Adrenal gland (tissue), 9 donors: ENCODE measurements at regions not wholly inside any gene's neighbourhood (a gene's known extent, or its start where the extent isn't known, plus 50 kb on each side); places are given as distances from the start of the nearest gene placed in this dataset.
"Not testable (repeated sequence)": the region's sequence is repeated elsewhere in the genome, so short reads cannot be mapped to it uniquely, and the experiment has no call there.

ENCODE experiments used
- DNase-seq, 7 donors: peaks; one replicate each; pipeline ENCODE4 v3.0.0-alpha.2; 2019 to 2020
- H3K27ac ChIP-seq, 5 donors: fragments of 200-600 bp; sonication (generic) in 4 of 5; 1 replicate in 3 of 5; 2 replicates in 2 of 5; pipeline versions ENCODE4 v1.5.1 to v1.8.0; 2016 to 2020; ENCODE audit warnings: mild to moderate bottlenecking in 1 of 5
- H3K27me3 ChIP-seq: fragments of 200-600 bp; 2 replicates; pipeline ENCODE4 v1.8.0; 2021
- H3K36me3 ChIP-seq, 2 donors: fragments of 200-600 bp; replicated peaks in 1 of 2; 1 replicate in 1 of 2; 2 replicates in 1 of 2; pipeline versions ENCODE4 v1.5.1 to v1.8.0; 2018 to 2022
- H3K4me1 ChIP-seq, 2 donors: fragments of 200-600 bp; replicated peaks in 1 of 2; 1 replicate in 1 of 2; 2 replicates in 1 of 2; pipeline versions ENCODE4 v1.5.1 to v1.8.0; 2018 to 2021
- H3K4me3 ChIP-seq, 4 donors: fragments of 200-600 bp; sonication (generic) in 3 of 4; one replicate each; pipeline ENCODE4 v1.5.1; 2016 to 2018
- H3K9me3 ChIP-seq, 3 donors: fragments of 200-600 bp; sonication (generic) in 1 of 3; replicated peaks in 1 of 3; 1 replicate in 2 of 3; 2 replicates in 1 of 3; pipeline versions ENCODE4 v1.5.1 to v1.8.0; 2016 to 2021
- CTCF ChIP-seq, 6 experiments: fragments of 450-650 bp in 4 of 6; fragments of 200-600 bp in 2 of 6; sonication (generic) in 1 of 6; IDR thresholded peaks; 1 replicate in 5 of 6; 2 replicates in 1 of 6; pipeline versions ENCODE4 v1.5.1 to v1.8.0; 2016 to 2021; ENCODE audit warnings: antibody characterized with exemption in 6 of 6, mild to moderate bottlenecking in 2 of 6, moderate library complexity in 1 of 6
- POLR2A ChIP-seq, 2 donors: fragments of 450-650 bp; IDR thresholded peaks; one replicate each; pipeline ENCODE4 v1.6.1; 2017; ENCODE audit warnings: antibody characterized with exemption in 2 of 2, mild to moderate bottlenecking in 2 of 2, moderate library complexity in 1 of 2
- WGBS, 4 donors: extraction: QIAGEN DNeasy Blood & Tissue Kit in 2 of 4; methylation state at CpG; one replicate each; pipeline versions ENCODE4 v1.1.5 to v1.1.7; 2013 to 2017; 5-methylcytosine and 5-hydroxymethylcytosine counted together
- intact Hi-C, 2 donors: fragments of 100-400 bp; cut with DNase I; formaldehyde crosslinking; loops; one replicate each; pipeline versions ENCODE4 v1.14.1 to v1.15.0; 2022 to 2023
- donor health status: healthy with polysubstance abuse.
- donor health status: Bipolar disorder and iron deficiency.
- donor health status: DM: yes; HTN: yes; CAD: no.
- donor health status: DM: no; HTN: no; CAD: no.
- donor health status: DM: no; HTN: no; CAD: no.

GRCh38 chr7:136104269-136104603 lies 127.1 kb upstream of the MTPN start:
- intact Hi-C loops = no loop called here
- WGBS, 4 donors = 65 to 75% (median 69%) methylated on average over 2 of the region's 2 CpGs
- H3K4me1 ChIP-seq = no peaks in the 10 kb centered on the region

GRCh38 chr7:136103545-136104268 lies 126.5 kb upstream of the MTPN start:
- DNase-seq = no peak
- no peak for TF ChIP-seq POLR2A (IDR thresholded peaks at IDR 0.05)
- no peak for TF ChIP-seq CTCF (IDR thresholded peaks at IDR 0.05)
- no peaks in the 10 kb centered on the region for H3K36me3 ChIP-seq
- intact Hi-C loops = no loop called here
- H3K4me1 ChIP-seq = no peaks in the 10 kb centered on the region
- no peaks in the 10 kb centered on the region for H3K27me3 ChIP-seq
- WGBS, 4 donors = 71 to 98% (median 80%) methylated on average over 2 of the region's 2 CpGs
- H3K9me3 ChIP-seq = no peaks in the 10 kb centered on the region
- H3K27ac ChIP-seq = no peak overlapping the region
- H3K4me3 ChIP-seq = no peak overlapping the region

More at GRCh38 chr7:136104269-136104603, 127.1 kb upstream of the MTPN start:
- TF ChIP-seq POLR2A (IDR thresholded peaks at IDR 0.05) (no peak), CTCF (IDR thresholded peaks at IDR 0.05) (no peak)
- Histone ChIP-seq H3K9me3 (no peaks in the 10 kb centered on the region), H3K36me3 (no peaks in the 10 kb centered on the region), H3K4me3 (no peak overlapping the region), H3K27ac (no peak overlapping the region), H3K27me3 (no peaks in the 10 kb centered on the region)
- DNase-seq = no peak

- Histone ChIP-seq H3K9me3 (no peaks in the 10 kb centered on the region), H3K4me1 (no peaks in the 10 kb centered on the region), H3K4me3 (no peak overlapping the region), H3K27me3 (no peaks in the 10 kb centered on the region), H3K36me3 (no peaks in the 10 kb centered on the region), H3K27ac (no peak overlapping the region)
- TF ChIP-seq POLR2A (IDR thresholded peaks at IDR 0.05) (no peak), CTCF (IDR thresholded peaks at IDR 0.05) (no peak)
- intact Hi-C loops = no loop called here
- DNase-seq = no peak
Observed at GRCh38 chr7:136102881-136103280, 125.7 kb upstream of the MTPN start.

DNA sequence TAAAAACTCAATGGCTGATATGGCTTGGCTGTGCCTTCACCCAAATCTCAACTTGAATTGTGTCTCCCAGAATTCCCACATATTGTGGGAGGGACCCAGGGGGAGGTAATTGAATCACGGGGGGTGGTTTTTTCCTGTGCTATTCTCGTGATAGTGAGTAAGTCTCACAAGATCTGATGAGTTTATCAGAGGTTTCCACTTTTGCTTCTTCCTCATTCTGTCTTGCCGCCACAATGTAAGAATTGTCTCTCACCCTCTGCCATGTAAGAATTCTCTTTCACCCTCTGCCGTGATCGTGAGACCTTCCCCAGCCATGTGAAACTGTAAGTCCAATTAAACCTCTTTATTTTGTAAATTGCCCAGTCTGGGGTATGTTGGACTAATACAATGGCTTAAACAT lies 115.6 kb upstream of the MTPN start:
- H3K36me3 ChIP-seq, H3K27ac ChIP-seq, H3K27me3 ChIP-seq, H3K4me1 ChIP-seq, H3K9me3 ChIP-seq, intact Hi-C loops, H3K4me3 ChIP-seq, DNase-seq: not testable (repeated sequence)
- 75 to 80% (median 79%) methylated on average over 5 of the region's 5 CpGs for WGBS, 4 donors

DNA sequence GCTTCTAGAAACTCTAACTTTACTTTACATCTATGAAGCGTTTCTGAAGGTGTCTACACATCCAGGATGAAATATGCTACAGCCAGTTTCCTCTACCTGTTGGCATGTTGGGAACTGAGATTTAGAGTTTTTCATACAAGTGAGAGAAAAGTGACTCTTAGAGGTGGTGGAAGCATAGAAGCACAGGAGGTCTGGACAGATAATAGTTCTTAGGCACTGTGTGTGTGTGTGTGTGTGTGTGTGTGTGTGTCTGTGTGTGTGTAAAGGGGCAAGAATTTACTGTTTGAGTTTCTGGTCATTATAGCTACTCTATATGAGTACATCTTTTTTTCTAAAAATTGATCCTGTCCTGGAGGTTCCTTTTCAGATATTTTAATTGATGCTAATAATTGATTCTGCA lies 110.7 kb upstream of the MTPN start:
- H3K9me3 ChIP-seq = no peaks in the 10 kb centered on the region
- no peaks in the 10 kb centered on the region for H3K36me3 ChIP-seq
- TF ChIP-seq CTCF (IDR thresholded peaks at IDR 0.05) (no peak), POLR2A (IDR thresholded peaks at IDR 0.05) (no peak)
- H3K27me3 ChIP-seq = no peaks in the 10 kb centered on the region
- 32 to 92% (median 84%) methylated on average over 1 of the region's 1 CpG for WGBS, 4 donors
- no peak for DNase-seq
- intact Hi-C loops = no loop called here
- H3K4me1 ChIP-seq = peaks cover 0 to 7% of the 10 kb centered on the region in 2 donors
- no peak overlapping the region for H3K4me3 ChIP-seq
- H3K27ac ChIP-seq = no peak overlapping the region
